Smooth muscle cell (in vitro differentiated cells): ENCODE measurements at regions not wholly inside any gene's neighbourhood (a gene's known extent, or its start where the extent isn't known, plus 50 kb on each side); places are given as distances from the start of the nearest gene placed in this dataset.

Source experiments
- DNase-seq: peaks from one replicate; lab custom pipeline; 2025; ENCODE audit not compliant: unreplicated experiment; lab: John Stamatoyannopoulos, UW
- H2AFZ ChIP-seq: fragments of 200-600 bp; sonication (generic); 2 replicates; pipeline ENCODE4 v1.6.0; 2016; ENCODE audit warnings: antibody characterized with exemption, low read depth, mild to moderate bottlenecking
- H3F3A ChIP-seq: fragments of 200-600 bp; sonication (generic); 2 replicates; pipeline ENCODE4 v1.6.0; 2017; ENCODE audit warnings: antibody characterized with exemption, low read depth
- H3K27ac ChIP-seq: fragments of 200-600 bp; sonication (generic); 2 replicates; pipeline ENCODE4 v1.5.1; 2016; ENCODE audit warnings: low read depth, mild to moderate bottlenecking
- H3K27me3 ChIP-seq: fragments of 200-600 bp; sonication (generic); 2 replicates; pipeline ENCODE4 v1.6.1; 2016; ENCODE audit warnings: low read depth, mild to moderate bottlenecking
- H3K36me3 ChIP-seq: fragments of 200-600 bp; sonication (generic); 2 replicates; pipeline ENCODE4 v1.5.1; 2016; ENCODE audit warnings: low read depth
- H3K4me1 ChIP-seq: fragments of 200-600 bp; sonication (generic); 2 replicates; pipeline ENCODE4 v1.5.1; 2016; ENCODE audit warnings: low read depth
- H3K4me2 ChIP-seq: fragments of 200-600 bp; sonication (generic); 2 replicates; pipeline ENCODE4 v1.6.0; 2016; ENCODE audit warnings: mild to moderate bottlenecking
- H3K4me3 ChIP-seq: fragments of 200-600 bp; sonication (generic); 2 replicates; pipeline ENCODE4 v1.5.1; 2016; ENCODE audit warnings: mild to moderate bottlenecking
- H3K79me2 ChIP-seq: fragments of 200-600 bp; sonication (generic); 2 replicates; pipeline ENCODE4 v1.6.0; 2016; ENCODE audit warnings: low read depth, mild to moderate bottlenecking
- H3K9ac ChIP-seq: fragments of 200-600 bp; sonication (generic); 2 replicates; pipeline ENCODE4 v1.6.0; 2016; ENCODE audit warnings: low read depth
- H3K9me3 ChIP-seq: fragments of 200-600 bp; sonication (generic); replicated peaks from 2 replicates; pipeline ENCODE4 v1.5.1; 2016; ENCODE audit warnings: low read depth
- H4K20me1 ChIP-seq: fragments of 200-600 bp; sonication (generic); 2 replicates; pipeline ENCODE4 v1.6.0; 2016; ENCODE audit warnings: low read depth
- CTCF ChIP-seq: fragments of 200-600 bp; sonication (generic); IDR thresholded peaks from 2 replicates; pipeline ENCODE4 v1.5.1; 2017; ENCODE audit warnings: borderline replicate concordance, mild to moderate bottlenecking, antibody characterized with exemption; ENCODE audit not compliant: insufficient read depth, poor library complexity, severe bottlenecking
- WGBS: methylation state at CpG from one replicate; pipeline ENCODE4 v1.1.7; 2016; ENCODE audit warnings: low lambda C conversion rate; 5-methylcytosine and 5-hydroxymethylcytosine counted together

GRCh38 chr3:83842511-83842910, 1116.3 kb upstream of the CADM2 start:
- H2AFZ ChIP-seq: no peak overlapping the region
- peaks cover 12% of the 10 kb centered on the region for H3K4me1 ChIP-seq
- H3K4me3 ChIP-seq: no peak overlapping the region
- no peaks in the 10 kb centered on the region for H3F3A ChIP-seq
- H4K20me1 ChIP-seq: no peaks in the 10 kb centered on the region
- no peak for DNase-seq
- no peaks in the 10 kb centered on the region for H3K79me2 ChIP-seq
- TF ChIP-seq CTCF: no peak
- no peak overlapping the region for H3K27ac ChIP-seq
- no peaks in the 10 kb centered on the region for H3K27me3 ChIP-seq
- H3K4me2 ChIP-seq: no peak overlapping the region
- no peaks in the 10 kb centered on the region for H3K36me3 ChIP-seq
- 74% methylated on average over 1 of the region's 1 CpG for WGBS
- H3K9ac ChIP-seq: no peak overlapping the region
- no peaks in the 10 kb centered on the region for H3K9me3 ChIP-seq

- Histone ChIP-seq H3K27ac (no peak overlapping the region), H3K9me3 (no peaks in the 10 kb centered on the region), H3F3A (no peaks in the 10 kb centered on the region), H3K79me2 (no peaks in the 10 kb centered on the region), H2AFZ (no peak overlapping the region), H3K9ac (no peak overlapping the region), H3K4me2 (no peak overlapping the region), H4K20me1 (no peaks in the 10 kb centered on the region), H3K4me3 (no peak overlapping the region), H3K36me3 (no peaks in the 10 kb centered on the region), H3K27me3 (no peaks in the 10 kb centered on the region), H3K4me1 (peaks cover 12% of the 10 kb centered on the region)
- 90% methylated on average over 2 of the region's 2 CpGs for WGBS
- TF ChIP-seq CTCF: no peak
- no peak for DNase-seq
Measured at GRCh38 chr3:83843716-83844115, 1115.1 kb upstream of the CADM2 start.

- no peaks in the 10 kb centered on the region for H4K20me1 ChIP-seq
- H3K4me2 ChIP-seq: no peak overlapping the region
- no peaks in the 10 kb centered on the region for H3K9me3 ChIP-seq
- no peak for TF ChIP-seq CTCF
- 83% methylated on average over 1 of the region's 1 CpG for WGBS
- no peak overlapping the region for H3K27ac ChIP-seq
- no peaks in the 10 kb centered on the region for H3K79me2 ChIP-seq
- H3K9ac ChIP-seq: no peak overlapping the region
- H3K27me3 ChIP-seq: peaks cover 7% of the 10 kb centered on the region
- peaks cover 5% of the 10 kb centered on the region for H3K4me1 ChIP-seq
- H3K4me3 ChIP-seq: no peak overlapping the region
- no peak overlapping the region for H2AFZ ChIP-seq
- H3K36me3 ChIP-seq: no peaks in the 10 kb centered on the region
- no peaks in the 10 kb centered on the region for H3F3A ChIP-seq
- no peak for DNase-seq
Measured at GRCh38 chr3:83849106-83849730, 1109.6 kb upstream of the CADM2 start.

GRCh38 chr3:83863380-83863779, 1095.4 kb upstream of the CADM2 start:
- Histone ChIP-seq H3K79me2 (no peaks in the 10 kb centered on the region), H3K9ac (no peak overlapping the region), H4K20me1 (no peaks in the 10 kb centered on the region), H3F3A (no peaks in the 10 kb centered on the region), H3K27me3 (no peaks in the 10 kb centered on the region), H3K4me2 (no peak overlapping the region), H2AFZ (no peak overlapping the region), H3K4me3 (no peak overlapping the region), H3K9me3 (no peaks in the 10 kb centered on the region), H3K36me3 (no peaks in the 10 kb centered on the region), H3K4me1 (no peaks in the 10 kb centered on the region), H3K27ac (no peak overlapping the region)
- TF ChIP-seq CTCF: no peak
- 70% methylated on average over 2 of the region's 2 CpGs for WGBS
- no peak for DNase-seq
